ENCODE measurements at regions not wholly inside any gene's neighbourhood (a gene's known extent, or its start where the extent isn't known, plus 50 kb on each side); places are given as distances from the start of the nearest gene placed in this dataset.

DNA sequence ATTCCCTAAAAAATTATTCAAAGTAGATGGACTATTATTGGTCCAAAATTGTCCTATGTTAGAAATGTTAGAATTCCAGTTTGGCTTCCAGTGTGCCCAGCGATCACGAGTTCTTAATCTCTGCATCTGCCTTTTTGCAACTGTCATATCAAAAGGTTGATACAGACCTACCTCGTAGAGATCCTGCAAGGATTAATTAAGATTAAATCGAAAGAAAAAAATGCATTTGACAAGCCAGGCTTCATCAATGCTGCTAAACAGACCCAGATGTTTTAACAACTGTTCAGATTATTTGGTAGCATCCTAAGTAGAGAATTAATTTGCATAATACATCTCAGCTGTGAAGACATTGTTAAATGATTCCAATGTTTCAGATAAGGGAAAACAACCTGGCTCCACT lies 336.5 kb downstream of the CRPPA start:
- no peak for DNase-seq

DNA sequence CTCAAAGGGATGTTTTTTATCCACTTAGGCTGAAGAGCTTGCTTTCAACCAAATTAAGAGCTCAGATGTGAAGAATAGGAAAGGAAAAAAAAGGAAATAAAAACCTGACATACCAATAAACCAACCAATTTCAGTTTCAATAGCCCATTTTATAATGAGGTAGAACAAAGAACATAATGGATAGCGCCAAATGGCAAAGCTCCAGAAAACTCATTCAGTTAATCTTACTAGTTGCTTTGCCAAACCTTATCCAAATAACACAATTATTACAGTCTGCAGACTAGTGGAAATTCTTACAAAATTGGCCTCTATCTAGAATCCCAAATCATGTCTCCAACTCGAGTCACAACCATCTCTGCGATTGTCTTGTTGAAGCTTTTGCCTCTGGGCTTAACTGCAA lies 337.0 kb downstream of the CRPPA start:
- no peak for DNase-seq

DNA sequence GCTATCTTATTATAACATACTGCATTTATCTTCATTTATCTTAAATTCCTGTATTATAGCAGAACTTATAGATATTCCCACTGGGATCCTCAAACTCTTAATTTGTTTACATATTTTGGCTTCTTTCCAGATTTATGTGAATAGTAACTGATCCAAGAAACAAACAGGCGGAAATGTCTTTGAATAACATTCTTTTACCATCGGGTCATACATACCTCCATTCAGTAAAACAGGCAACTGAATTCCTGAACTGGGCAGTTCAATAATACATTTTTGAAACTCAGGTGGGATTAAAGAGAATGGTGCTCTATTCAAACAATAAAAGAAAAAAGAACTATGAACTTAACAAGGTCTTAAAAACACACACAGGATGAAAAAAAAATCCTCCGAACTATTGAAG lies 337.4 kb downstream of the CRPPA start:
- DNase-seq: no peak

DNA sequence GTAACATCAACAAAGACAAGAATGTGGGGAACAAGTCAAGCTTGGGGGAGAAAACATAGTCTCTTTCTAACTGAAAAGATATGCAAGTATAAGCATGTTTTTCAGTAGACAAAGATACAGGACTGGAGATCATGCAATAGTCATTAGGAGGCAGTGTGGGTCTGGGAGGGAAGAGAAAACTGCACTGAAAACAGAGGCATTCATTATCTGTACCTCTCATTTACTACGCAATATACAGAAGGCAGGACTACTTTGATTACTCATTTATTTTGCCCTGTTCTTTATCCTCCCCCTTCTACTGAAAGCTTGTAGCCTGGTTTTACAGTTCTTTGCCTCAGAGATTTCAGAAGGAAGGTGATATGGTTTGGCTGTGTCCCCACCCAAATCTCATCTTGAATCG lies 341.2 kb downstream of the CRPPA start:
- DNase-seq: no peak

DNA sequence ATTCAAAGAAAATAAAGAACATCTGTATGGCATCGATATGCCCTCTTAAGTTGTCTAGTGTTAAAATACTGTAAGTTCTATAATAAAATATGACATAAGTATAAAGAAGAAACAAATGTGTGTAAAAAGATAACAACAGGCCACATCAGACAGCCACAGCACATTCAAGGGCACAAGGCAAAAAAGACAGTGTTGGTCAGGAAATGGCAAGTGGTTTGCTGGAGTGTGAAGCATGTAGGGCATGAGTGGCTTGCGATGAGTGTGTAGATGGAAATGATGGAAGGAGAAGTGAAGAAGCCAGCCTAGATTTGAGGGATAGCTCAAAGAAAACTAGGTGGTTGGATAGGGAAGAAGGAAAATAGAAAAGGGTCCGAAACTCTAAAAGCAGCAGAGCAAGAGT lies 341.6 kb downstream of the CRPPA start:
- no peak for DNase-seq

DNA sequence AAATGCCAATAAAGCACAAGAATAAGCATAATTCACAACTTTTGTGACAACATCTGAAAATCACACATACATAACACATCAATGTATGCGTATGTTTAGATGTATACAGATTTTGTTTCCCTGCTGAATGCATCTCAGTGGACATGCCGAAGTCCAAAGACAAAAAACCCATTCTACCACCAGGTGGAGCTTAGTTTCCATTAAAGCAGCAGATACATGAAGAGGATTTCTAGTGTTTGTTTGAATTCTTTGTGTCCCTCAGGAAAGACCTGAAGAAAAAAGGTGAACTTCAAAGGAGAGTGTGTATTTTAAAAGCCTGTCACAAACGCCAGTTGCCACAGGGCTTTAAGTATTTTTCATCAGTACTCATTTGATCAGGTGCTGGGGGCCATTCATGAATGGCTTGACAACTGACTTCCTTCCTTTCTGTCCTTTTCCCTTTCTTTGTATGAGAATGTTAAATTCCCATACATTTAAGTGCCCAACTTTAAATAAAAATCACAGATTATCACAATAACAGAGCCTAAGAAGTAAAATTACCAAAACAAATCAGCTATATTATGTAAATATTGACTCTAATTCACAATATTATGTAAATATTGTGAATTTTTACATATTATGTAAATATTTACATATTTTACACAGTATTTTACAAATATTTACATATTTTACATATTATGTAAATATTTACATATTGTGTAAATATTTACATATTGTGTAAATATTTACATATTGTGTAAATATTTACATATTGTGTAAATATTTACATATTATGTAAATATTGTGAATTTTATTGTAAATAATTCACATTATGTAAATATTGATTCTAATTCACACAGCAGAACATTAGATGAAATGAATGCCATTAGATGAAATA lies 343.0 kb downstream of the CRPPA start:
- DNase-seq: peak in 2 of 6 experiments; percentile 5 to 17

DNA sequence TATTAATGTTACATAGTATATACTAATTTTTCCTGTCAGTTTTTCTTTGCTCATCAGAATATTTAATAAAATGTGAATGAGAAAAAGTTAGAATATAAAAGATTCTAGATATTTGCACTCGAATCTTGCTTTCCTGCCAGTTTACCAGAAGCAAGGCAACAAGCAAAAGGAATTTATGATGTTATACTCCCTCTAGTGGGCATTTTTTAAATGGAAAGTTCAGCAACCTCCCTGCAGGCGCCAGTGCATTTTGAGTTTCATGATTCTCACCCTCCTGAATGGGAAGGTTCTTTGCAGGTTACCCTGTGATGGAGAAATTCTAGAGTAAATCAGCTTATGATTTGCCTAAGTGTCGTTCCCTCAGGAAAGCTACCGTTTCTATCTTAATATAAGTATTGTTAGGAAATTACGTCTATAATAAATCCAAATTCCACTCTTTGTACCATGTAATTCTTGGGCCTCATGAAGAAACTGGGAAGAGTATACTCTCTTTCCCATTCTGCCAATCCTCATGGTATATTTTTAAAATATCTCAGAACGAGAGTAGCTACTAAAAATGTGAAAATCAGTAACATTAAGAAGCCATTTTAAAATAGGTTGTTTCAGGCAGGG lies 350.0 kb downstream of the CRPPA start:
- peak in 3 of 6 experiments; percentile 5 to 31 (median 9) for DNase-seq

DNA sequence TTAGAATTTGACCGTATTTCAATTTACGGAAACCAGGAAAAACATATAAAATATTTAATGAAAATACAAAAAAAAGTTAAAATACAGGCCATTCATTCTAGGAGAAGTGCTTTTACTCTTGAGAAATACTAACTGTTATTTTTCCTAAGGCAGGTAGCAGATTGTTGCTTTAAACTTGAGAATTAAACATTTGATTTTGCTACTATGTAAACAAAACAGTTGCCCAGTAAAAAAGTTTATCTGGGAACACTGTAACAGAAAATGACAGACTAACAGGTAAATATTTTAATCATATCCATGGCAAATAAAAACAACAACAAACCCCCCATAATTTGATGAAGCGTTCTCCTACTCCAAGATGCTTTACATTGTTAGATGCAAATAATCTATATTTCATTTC lies 350.5 kb downstream of the CRPPA start:
- no peak for DNase-seq

DNA sequence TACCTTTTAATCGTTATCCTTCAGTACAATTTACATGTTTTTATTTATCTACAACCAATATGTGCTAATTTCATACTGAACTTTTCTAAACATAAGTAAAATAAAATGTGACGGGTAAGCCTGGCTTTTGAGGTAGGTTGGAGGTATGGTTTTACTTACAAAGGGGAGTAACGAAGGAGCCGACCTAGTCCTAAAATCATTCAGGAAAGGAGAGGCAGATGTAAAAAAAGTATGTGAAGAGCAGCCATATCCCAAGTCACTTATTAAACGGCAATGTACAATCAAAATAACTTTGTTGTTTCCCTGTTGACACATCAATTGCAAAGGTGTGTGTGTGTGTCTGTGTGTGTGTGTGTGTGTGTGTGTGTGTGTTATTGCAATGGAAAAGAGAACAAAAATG lies 351.3 kb downstream of the CRPPA start:
- no peak for DNase-seq

DNA sequence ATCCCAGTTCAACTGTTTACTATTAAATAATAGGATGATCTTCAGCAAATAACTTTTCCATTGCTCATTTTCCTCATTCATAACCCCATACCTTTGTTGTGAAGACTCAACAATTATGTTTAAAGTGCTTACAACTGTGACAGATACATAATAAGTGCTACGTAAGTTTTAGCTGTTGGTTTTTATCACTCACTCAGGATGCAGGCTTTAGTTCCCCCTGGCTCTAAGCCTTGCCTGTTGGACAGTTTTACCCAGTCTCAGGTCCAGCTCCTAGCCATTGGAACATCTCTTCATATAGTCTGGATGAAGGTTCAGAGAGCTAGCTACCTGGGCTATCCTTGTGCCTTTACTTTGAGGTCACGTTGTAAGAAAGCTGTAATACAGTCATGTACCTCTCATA lies 353.2 kb downstream of the CRPPA start:
- no peak for DNase-seq

DNA sequence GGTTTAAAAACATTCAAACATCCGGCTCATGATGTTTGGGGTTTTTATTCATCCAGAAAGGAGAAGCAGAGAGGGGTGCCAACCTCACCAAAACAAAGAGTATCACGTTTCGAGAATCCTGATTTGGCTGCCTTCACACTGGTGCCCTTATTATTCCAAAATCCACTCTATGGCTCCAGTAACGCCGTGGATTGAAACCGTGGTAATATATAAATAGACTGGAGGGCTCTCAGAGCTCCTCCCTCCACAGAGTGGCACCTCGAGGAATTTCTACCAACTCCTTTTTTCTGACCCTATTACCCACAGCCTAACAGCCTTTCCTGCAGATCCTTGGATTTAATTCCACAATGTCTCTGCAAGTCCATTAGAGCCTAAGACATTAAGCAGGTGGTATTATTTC lies 353.6 kb downstream of the CRPPA start:
- DNase-seq: no peak

DNA sequence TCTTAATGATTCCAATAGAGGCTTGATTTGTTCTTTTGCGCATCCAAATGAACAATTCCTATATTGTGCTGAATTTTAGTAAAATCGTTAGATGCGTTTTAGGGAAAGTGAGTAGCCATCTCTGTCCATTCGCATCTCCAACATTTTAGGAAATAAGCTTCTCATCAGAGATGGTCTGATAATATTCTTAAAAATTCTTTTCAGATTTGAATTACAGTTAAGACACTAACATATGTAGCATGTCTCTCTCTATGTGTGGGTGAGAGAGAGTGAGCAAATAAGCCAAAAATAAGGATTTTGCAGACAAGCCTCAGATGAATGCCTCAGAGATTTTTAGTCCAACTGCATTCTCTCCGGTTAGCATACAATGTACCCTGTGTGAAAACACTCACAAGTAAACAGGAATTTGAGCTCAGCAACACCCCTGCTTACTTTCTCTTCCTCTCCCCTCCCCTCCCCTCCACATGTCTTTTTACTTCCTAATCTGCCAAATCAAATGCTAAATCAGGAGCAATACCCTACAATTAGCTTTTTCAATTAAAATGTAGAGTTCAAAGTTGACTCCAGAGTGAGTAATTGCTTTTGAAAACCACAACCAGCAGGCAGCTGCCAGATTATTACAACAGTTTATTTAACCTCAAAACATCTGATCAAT lies 354.4 kb downstream of the CRPPA start:
- no peak for DNase-seq

DNA sequence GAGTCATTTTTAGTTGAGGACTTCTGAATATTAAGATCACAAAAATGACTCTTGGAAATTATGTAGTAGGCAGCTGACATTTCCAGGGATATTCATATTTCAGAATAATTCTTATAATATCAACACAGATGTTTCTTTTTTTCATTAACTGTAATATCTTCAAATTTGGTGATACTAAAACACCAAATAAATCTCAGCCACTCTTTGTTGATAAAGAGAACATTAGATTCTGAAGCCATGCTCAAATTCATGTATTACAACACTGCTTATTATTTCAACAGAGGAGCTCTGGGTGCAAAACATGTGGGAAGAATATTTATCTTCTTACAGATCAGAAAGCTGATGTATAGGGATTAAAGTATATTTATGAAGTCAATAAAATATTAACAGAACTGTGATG lies 355.4 kb downstream of the CRPPA start:
- no peak for DNase-seq

DNA sequence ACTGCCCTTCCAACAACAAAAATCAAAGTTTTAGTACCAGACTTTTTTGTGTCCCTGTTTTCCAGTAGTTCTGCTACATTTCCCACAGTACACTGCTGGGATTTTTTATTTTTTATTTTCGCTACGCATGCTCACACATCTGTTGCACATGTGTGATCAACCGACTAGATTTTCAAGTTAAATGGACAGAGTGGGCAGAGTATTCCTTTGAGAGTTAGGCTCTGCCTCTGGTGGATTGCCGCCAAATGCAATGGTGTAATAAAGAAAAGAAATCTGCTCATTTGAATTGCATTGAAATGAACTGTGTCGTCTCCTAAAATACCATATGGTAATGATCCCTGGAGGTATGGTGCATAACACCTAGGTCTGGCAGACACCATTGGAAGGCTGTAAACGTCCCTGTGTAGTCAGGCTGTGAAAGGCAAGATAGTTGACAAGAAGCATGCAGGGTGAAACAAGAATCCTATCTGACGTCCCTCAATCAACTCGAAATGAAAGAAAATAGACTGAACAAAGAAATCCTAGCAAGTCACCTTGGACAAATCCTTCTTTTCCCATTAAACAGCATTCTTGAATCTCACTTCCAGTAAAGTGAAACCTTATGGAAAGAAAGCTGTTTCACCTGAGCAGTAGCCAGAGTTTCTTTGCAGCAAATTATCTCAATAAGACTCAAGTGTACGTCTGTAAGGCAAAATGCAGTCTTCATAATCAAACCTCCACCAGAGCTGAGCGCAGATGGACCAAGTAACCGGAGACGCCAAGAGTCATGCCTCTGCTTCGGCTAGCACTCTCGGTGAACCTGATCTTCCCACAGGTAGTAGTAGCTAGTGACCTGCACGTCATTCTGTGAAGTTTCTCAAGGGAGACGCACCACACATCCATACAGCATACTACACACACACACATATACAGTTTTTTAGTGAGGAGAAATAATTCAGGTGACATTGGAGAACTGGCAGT lies 357.3 kb downstream of the CRPPA start:
- DNase-seq: no peak

DNA sequence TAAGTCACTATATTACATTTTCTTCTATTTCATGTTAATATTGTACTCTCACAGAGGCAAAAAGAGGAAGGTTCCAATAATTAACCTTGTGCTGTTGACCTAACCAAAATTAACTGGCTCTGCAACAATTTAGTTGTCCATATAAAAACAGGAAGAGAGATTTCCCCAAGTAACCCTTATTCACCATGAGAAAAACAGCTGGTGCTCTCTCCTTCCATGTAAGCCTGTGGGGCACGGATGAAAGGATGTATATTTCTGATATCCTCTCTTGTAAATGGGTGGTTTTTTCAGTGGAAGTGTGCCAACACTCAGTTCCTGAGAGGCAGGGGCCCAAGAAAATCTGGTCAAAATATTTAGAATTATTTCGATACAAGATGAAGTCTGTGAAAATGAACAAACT lies 358.1 kb downstream of the CRPPA start:
- no peak for DNase-seq

DNA sequence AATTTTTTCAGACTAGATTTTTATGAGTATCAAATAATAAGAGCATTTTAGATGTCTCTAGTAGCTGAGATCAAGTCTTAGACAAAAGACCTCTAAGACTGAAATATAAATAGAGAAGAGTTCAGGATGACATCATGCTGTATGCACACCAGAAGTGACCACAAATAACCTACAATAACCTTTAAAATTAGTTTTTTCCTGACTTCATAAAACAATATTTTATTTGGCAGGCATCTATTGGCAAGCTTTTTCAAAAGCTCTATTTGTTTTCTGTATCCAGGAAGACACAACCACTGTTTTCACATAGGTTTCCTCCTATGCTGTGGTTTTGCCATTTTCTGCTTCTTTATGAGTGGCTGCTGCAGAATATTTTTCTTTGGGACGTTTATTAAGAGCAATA lies 359.1 kb downstream of the CRPPA start:
- DNase-seq: no peak

DNA sequence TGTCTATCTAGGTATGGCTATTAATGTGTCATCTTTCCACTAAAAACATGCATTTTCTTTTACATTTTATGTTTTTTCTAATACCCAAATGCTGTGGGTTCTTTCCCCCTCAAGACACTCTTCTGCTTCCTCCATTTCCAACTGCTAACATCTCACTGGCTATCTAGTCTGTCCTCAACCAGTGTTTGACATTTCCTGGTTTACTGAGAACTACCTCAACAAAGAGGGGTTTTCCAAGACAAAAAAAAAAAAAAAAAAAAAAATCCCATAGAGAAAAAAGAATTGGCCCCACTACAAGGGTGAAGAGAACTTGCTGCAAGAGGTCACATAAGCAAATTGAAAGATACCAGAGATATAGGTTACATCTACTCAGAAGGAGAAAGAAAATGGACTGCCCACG lies 359.7 kb downstream of the CRPPA start:
- DNase-seq: no peak

DNA sequence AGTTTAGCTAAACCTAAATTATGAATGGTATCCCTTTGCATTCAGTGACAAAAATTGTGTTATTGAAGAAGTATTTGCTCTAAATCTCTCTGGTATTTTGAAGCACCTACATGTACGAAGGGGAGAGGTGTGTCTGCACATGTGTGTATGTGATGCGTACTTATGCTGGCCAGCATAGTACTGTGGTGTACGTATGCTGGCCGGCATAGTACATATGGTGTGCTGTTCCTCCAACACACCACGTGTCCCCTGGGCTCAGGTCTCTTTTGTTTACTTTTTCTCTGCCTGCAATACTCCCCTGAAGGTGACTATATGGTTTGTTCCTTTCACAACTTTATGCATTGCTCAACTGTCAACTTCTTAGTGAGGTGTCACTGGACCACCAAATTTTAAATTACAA lies 360.3 kb downstream of the CRPPA start:
- no peak for DNase-seq

DNA sequence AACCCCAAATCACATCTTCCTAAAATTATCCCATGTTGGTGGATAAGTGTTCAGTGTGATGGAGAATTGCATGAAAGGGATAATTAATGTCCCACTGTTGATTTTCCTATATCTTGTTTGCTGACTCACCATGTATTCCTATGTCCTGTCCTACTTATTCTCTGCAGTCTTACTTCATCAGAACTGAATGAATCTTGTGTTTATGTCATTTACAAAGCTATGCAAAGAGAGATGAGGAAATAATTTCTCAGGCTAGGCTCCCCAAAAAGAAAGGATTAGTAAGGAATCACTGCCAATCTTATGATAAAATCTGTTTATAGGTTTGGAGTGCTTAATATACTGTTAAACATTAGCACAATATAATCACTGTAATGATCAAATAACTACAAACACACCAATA lies 360.8 kb downstream of the CRPPA start:
- no peak for DNase-seq

DNA sequence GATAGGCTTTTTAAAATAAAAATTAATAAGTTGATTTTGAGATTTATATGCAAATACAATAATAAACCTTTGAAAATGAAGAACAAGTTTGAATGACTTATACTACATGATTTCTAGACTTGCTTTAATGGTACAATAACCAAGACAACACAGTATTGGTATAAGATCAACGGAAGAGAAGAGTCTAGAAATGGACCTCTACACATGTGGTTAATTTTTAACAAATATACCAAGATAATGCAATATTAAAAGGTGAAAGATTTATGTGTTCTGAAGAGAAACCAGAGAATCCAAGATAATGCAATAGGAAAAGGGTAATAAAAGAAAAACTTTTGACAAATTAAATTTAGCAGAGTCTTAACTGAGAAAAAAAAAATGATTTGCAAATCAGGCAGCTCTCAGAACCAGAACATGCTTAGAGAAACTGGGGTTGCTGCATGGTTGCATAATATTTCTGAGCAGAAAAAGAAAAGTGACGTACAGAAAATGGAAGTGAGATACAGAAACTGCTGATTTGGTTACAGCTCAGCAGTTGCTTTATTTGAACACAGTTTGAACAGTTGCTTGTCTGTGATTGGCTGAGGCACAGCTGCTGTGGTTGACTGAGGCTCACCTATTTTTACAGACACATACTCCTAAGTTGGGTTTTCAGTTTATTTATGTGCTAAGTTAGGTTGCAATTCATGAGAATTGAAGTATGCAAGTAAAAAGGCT lies 365.9 kb downstream of the CRPPA start:
- DNase-seq: no peak

DNA sequence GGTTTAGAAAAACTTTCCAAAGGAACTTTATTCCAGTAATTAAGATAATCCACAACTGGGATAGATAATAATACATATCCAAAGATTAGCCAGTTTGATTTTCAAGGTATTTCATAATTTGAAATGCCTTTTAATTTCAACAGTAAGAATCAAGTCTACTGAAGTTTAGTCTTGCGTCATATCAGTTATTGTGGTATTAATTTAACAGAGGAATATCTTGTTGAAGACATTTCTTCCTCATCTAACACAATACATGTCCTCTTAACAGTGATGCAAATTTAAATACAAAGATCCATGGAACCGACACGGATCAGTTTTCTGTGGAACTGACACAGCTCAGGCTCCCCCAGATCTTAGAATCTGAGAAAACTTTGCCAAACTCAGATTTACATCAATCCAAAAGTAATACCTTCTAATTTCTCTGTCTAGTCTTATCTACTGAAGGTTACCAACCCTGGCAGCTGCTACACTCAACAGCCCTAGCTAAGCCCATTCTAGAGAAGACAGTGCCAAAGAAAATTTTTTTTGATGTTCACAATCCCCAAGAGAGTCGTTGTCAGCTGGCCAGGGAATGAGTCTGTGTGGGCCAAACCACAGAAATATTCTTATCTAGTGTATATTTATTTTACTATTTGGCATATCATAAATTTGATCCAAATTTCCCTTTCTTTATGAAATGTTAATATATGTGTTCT lies 365.2 kb upstream of the MEOX2 start:
- DNase-seq: no peak

DNA sequence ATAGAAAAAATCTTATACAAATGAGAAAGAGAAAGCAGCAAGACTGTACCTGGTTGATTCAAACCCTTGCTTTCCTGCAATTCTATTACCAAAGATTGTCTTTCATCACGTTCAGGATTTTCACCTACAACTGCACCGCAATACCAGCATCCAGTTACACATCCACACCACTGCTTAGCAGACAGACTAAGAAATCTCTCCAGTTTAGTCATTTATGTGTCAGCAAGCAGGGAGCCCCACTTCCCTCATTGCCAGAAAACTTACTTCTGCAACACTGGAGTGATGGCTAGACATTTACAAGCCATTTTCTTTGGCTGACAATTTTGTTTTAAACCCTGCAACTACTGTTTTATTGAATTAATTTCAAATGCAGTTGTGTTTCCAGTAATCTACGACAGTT lies 359.6 kb upstream of the MEOX2 start:
- no peak for DNase-seq
